Stimulated activated CD4-positive, alpha-beta T cell treated with anti-CD3 and anti-CD28 coated beads, Interleukin-2, amount 100 ng/mL, for 24 hours (primary cell): ENCODE measurements at regions not wholly inside any gene's neighbourhood (a gene's known extent, or its start where the extent isn't known, plus 50 kb on each side); places are given as distances from the start of the nearest gene placed in this dataset.
A peak's percentile ranks its signal among the peaks of the same experiment; 100 is the strongest.

Source experiments
- DNase-seq, 2 donors: peaks; one replicate each; pipeline ENCODE4 v3.0.0-alpha.2; 2020

GRCh38 chr16:79439901-79440300 is 160.6 kb downstream of the MAF start:
- DNase-seq: no peak

- no peak for DNase-seq
Observed at GRCh38 chr16:79437764-79438751, 162.5 kb downstream of the MAF start.

GRCh38 chr16:79436885-79437284 is 163.7 kb downstream of the MAF start:
- DNase-seq: no peak

GRCh38 chr16:79434771-79435170 is 165.8 kb downstream of the MAF start:
- no peak for DNase-seq

GRCh38 chr16:79434092-79434491 is 166.4 kb downstream of the MAF start:
- DNase-seq: no peak

GRCh38 chr16:79431923-79432322 is 168.6 kb downstream of the MAF start:
- DNase-seq: no peak

- no peak for DNase-seq
Observed at GRCh38 chr16:79430191-79430678, 170.3 kb downstream of the MAF start.

- DNase-seq: no peak
Observed at GRCh38 chr16:79429381-79430190, 171.0 kb downstream of the MAF start.

- DNase-seq: no peak
Observed at GRCh38 chr16:79426663-79427062, 173.9 kb downstream of the MAF start.

GRCh38 chr16:79422064-79422463 is 178.5 kb downstream of the MAF start:
- no peak for DNase-seq

- DNase-seq: no peak
Observed at GRCh38 chr16:79421126-79421525, 179.4 kb downstream of the MAF start.

- no peak for DNase-seq
Observed at GRCh38 chr16:79420493-79420892, 180.0 kb downstream of the MAF start.

GRCh38 chr16:79419148-79419547 is 181.4 kb downstream of the MAF start:
- DNase-seq: no peak

- no peak for DNase-seq
Observed at GRCh38 chr16:79417601-79418008, 182.9 kb downstream of the MAF start.

- peak; percentile 4 to 20 for DNase-seq
Observed at GRCh38 chr16:79415983-79416640, 184.4 kb downstream of the MAF start.

GRCh38 chr16:79412783-79413225 is 187.7 kb downstream of the MAF start:
- DNase-seq: no peak

GRCh38 chr16:79411805-79412204 is 188.7 kb downstream of the MAF start:
- no peak for DNase-seq

GRCh38 chr16:79411357-79411756 is 189.2 kb downstream of the MAF start:
- DNase-seq: no peak

GRCh38 chr16:79409978-79410377 is 190.6 kb downstream of the MAF start:
- no peak for DNase-seq

- no peak for DNase-seq
Observed at GRCh38 chr16:79408355-79408754, 192.2 kb downstream of the MAF start.

GRCh38 chr16:79407461-79408135 is 192.9 kb downstream of the MAF start:
- DNase-seq: no peak

GRCh38 chr16:79407005-79407404 is 193.5 kb downstream of the MAF start:
- DNase-seq: no peak
